GM12878 (cell line): ENCODE measurements at regions not wholly inside any gene's neighbourhood (a gene's known extent, or its start where the extent isn't known, plus 50 kb on each side); places are given as distances from the start of the nearest gene placed in this dataset.

Source experiments
- ATAC-seq: fragments of 200-7000 bp; cut with Tn5 transposase; 3 replicates; pipeline ENCODE4 v1.9.1; 2020; ENCODE audit warnings: mild to moderate bottlenecking, moderate library complexity
- BruUV-seq: library from RNA; stranded (reverse); fragments of 400-500 nt; replicated peaks from 2 replicates; lab custom pipeline; 2021; lab: Mats Ljungman, UMichigan
- CTCF ChIA-PET: fragments of 300-600 bp; sonication (Branson Sonifier 250); formaldehyde crosslinking; extraction: SDS; loops from one replicate; lab custom pipeline; 2021; ENCODE audit warnings: inconsistent platforms; lab: Yijun Ruan, JAX
- POLR2A ChIA-PET: fragments of 350-600 bp; formaldehyde crosslinking; extraction: SDS; loops from one replicate; lab custom pipeline; 2021; ENCODE audit warnings: inconsistent platforms; lab: Charles Lee
- RAD21 ChIA-PET: fragments of 300-600 bp; sonication (Branson Sonifier 250); formaldehyde crosslinking; loops from one replicate; lab custom pipeline; 2023; ENCODE audit warnings: antibody characterized with exemption; ENCODE audit not compliant: unreplicated experiment; lab: Charles Lee
- SMC1A ChIA-PET: fragments of 300-600 bp; sonication (Branson Sonifier 250); formaldehyde crosslinking; loops from one replicate; lab custom pipeline; 2023; ENCODE audit not compliant: unreplicated experiment, uncharacterized antibody; lab: Charles Lee
- DNase-seq: peaks from one replicate; pipeline ENCODE4 v3.0.0-alpha.2; 2011; ENCODE audit warnings: low read depth, low spot score
- FAIRE-seq: peaks from 3 replicates; lab custom pipeline; 2011; peaks lifted over from hg19 to GRCh38; lab: Jason Lieb, UNC
- H2AFZ ChIP-seq: 2 replicates; pipeline ENCODE4 v1.6.0; 2011; ENCODE audit warnings: low read depth, low read length, control low read depth; ENCODE audit not compliant: control insufficient read depth
- H3K27ac ChIP-seq: 2 replicates; pipeline ENCODE4 v1.5.1; 2011; ENCODE audit warnings: control low read depth; ENCODE audit not compliant: control insufficient read depth, insufficient read depth
- H3K27me3 ChIP-seq, 2 experiments: replicated peaks in 1 of 2; 2 replicates each; pipeline versions ENCODE4 v1.6.0 to v1.6.1; 2011; ENCODE audit warnings: low read length in 1 of 2; ENCODE audit not compliant: control insufficient read depth in 2 of 2, insufficient read depth in 2 of 2
- H3K36me3 ChIP-seq, 2 experiments: 2 replicates each; pipeline ENCODE4 v1.5.1; 2011; ENCODE audit warnings: low read length in 1 of 2; ENCODE audit not compliant: control insufficient read depth in 2 of 2, insufficient read depth in 2 of 2
- H3K4me1 ChIP-seq: 2 replicates; pipeline ENCODE4 v1.6.1; 2011; ENCODE audit warnings: mild to moderate bottlenecking, low read length, moderate library complexity, mixed read lengths; ENCODE audit not compliant: control insufficient read depth, insufficient read depth
- H3K4me2 ChIP-seq: 2 replicates; pipeline ENCODE4 v1.6.0; 2011; ENCODE audit warnings: control low read depth; ENCODE audit not compliant: control insufficient read depth, insufficient read depth
- H3K4me3 ChIP-seq: fragments of 200-600 bp; sonication (generic); 2 replicates; pipeline ENCODE4 v1.5.1; 2016
- H3K79me2 ChIP-seq: 2 replicates; pipeline ENCODE4 v1.6.0; 2011; ENCODE audit warnings: low read length; ENCODE audit not compliant: control insufficient read depth, insufficient read depth
- H3K9ac ChIP-seq: 2 replicates; pipeline ENCODE4 v1.8.0; 2011; ENCODE audit warnings: low read length, control low read depth, mixed read lengths; ENCODE audit not compliant: control insufficient read depth, insufficient read depth
- H3K9me3 ChIP-seq: replicated peaks from 3 replicates; pipeline ENCODE4 v1.5.1; 2011; ENCODE audit warnings: mild to moderate bottlenecking, low read length; ENCODE audit not compliant: control insufficient read depth, insufficient read depth
- H4K20me1 ChIP-seq: 2 replicates; pipeline ENCODE4 v1.6.0; 2011; ENCODE audit not compliant: control insufficient read depth, insufficient read depth
- BCL11A ChIP-seq: IDR thresholded peaks from 2 replicates; pipeline ENCODE4 v1.6.1; 2011; ENCODE audit warnings: low read depth, low read length
- DPF2 ChIP-seq: fragments of 450-650 bp; IDR thresholded peaks from 2 replicates; pipeline ENCODE4 v1.6.1; 2017; ENCODE audit warnings: mild to moderate bottlenecking
- GABPA ChIP-seq: IDR thresholded peaks from 2 replicates; pipeline ENCODE4 v1.6.1; 2014; ENCODE audit warnings: antibody characterized with exemption, low read depth, mild to moderate bottlenecking, inconsistent platforms
- IKZF2 ChIP-seq, 2 experiments: fragments of 450-650 bp; IDR thresholded peaks; 2 replicates each; pipeline ENCODE4 v1.6.1; 2017; ENCODE audit warnings: mild to moderate bottlenecking in 2 of 2, moderate library complexity in 2 of 2
- NFXL1 ChIP-seq: fragments of 450-650 bp; IDR thresholded peaks from 2 replicates; pipeline ENCODE4 v1.6.1; 2017; ENCODE audit warnings: antibody characterized with exemption, mild to moderate bottlenecking, borderline replicate concordance
- REST ChIP-seq: IDR thresholded peaks from 2 replicates; pipeline ENCODE4 v1.6.1; 2012; ENCODE audit warnings: mild to moderate bottlenecking, low read depth, low read length
- ZZZ3 ChIP-seq: IDR thresholded peaks from 2 replicates; pipeline ENCODE4 v1.6.1; 2011; ENCODE audit warnings: low read depth; ENCODE audit not compliant: control insufficient read depth, insufficient read length
- WGBS: methylation state at CpG from one replicate; pipeline ENCODE4 v1.1.6; 2016; ENCODE audit warnings: low lambda C conversion rate; ENCODE audit not compliant: insufficient replicate concordance, insufficient coverage; ENCODE audit errors: missing lambda C conversion rate; 5-methylcytosine and 5-hydroxymethylcytosine counted together
- in situ Hi-C: fragments of 300-500 bp; cut with MboI; formaldehyde crosslinking; loops from 9 replicates; pipeline ENCODE4 v1.14.3; 2018; ENCODE audit warnings: mixed read lengths
- intact Hi-C: fragments of 100-400 bp; cut with micrococcal nuclease; formaldehyde crosslinking; loops from one replicate; pipeline ENCODE4 v1.14.2; 2022; ENCODE audit not compliant: unreplicated experiment

GRCh38 chr9:71609448-71609830 lies 158.9 kb downstream of the CEMIP2 start:
- no peak overlapping the region for H3K4me3 ChIP-seq
- POLR2A ChIA-PET: no interaction called here
- FAIRE-seq (no peak), DNase-seq (no peak), ATAC-seq (no peak)
- no peak overlapping the region for H2AFZ ChIP-seq
- no peaks in the 10 kb centered on the region for H4K20me1 ChIP-seq
- no peaks in the 10 kb centered on the region for H3K79me2 ChIP-seq
- no peaks in the 10 kb centered on the region for H3K4me1 ChIP-seq
- H3K27me3 ChIP-seq: no peaks in the 10 kb centered on the region
- TF ChIP-seq ZZZ3 (no peak), DPF2 (no peak), BCL11A (no peak), REST (no peak), GABPA (no peak), NFXL1 (no peak), IKZF2 (IDR thresholded peaks at IDR 0.05) (no peak)
- H3K9me3 ChIP-seq: no peaks in the 10 kb centered on the region
- SMC1A ChIA-PET: no interaction called here
- no peak overlapping the region for H3K9ac ChIP-seq
- H3K4me2 ChIP-seq: no peak overlapping the region
- BruUV-seq: no TSS peak
- WGBS: 39% methylated on average over 1 of the region's 1 CpG
- RAD21 ChIA-PET: no interaction called here
- intact Hi-C loops (no loop called here), in situ Hi-C loops (loop anchor here (5.0 to 10.0 kb wide), 2 partner anchors 65 to 208 kb away; no protein-coding TSS in a partner anchor)
- CTCF ChIA-PET: no interaction called here
- H3K36me3 ChIP-seq: no peaks in the 10 kb centered on the region
- no peak overlapping the region for H3K27ac ChIP-seq
